GM19351 (cell line): ENCODE measurements at regions not wholly inside any gene's neighbourhood (a gene's known extent, or its start where the extent isn't known, plus 50 kb on each side); places are given as distances from the start of the nearest gene placed in this dataset.
"Not testable (repeated sequence)": the region's sequence is repeated elsewhere in the genome, so short reads cannot be mapped to it uniquely, and the experiment has no call there.

Experiments used
- ATAC-seq: cut with Tn5 transposase; IDR thresholded peaks from one replicate; pipeline ENCODE4 v1.9.1; 2021; ENCODE audit warnings: mild to moderate bottlenecking, moderate library complexity; ENCODE audit not compliant: unreplicated experiment

- ATAC-seq: no peak
Measured at GRCh38 chr9:129439242-129439641, 181.7 kb downstream of the C9orf50 start.

GRCh38 chr9:129437626-129438323 is 183.1 kb downstream of the C9orf50 start:
- no peak for ATAC-seq

- ATAC-seq: no peak
Measured at GRCh38 chr9:129436751-129437625, 183.9 kb downstream of the C9orf50 start.

- no peak for ATAC-seq
Measured at GRCh38 chr9:129435988-129436717, 184.7 kb downstream of the C9orf50 start.

GRCh38 chr9:129435291-129435690 is 185.6 kb downstream of the C9orf50 start:
- no peak for ATAC-seq

GRCh38 chr9:129434187-129434586 is 186.7 kb downstream of the C9orf50 start:
- ATAC-seq: no peak

GRCh38 chr9:129432297-129433154 is 188.4 kb downstream of the C9orf50 start:
- no peak for ATAC-seq

GRCh38 chr9:129430940-129431643 is 189.8 kb downstream of the C9orf50 start:
- ATAC-seq: no peak

GRCh38 chr9:129428864-129429577 is 191.9 kb downstream of the C9orf50 start:
- ATAC-seq: no peak

GRCh38 chr9:129427149-129427548 is 193.8 kb downstream of the C9orf50 start:
- no peak for ATAC-seq

- ATAC-seq: not testable (repeated sequence)
Measured at GRCh38 chr9:129423755-129424154, 197.1 kb downstream of the C9orf50 start.

- ATAC-seq: no peak
Measured at GRCh38 chr9:129423216-129423615, 197.7 kb downstream of the C9orf50 start.

GRCh38 chr9:129422843-129423192 is 198.1 kb downstream of the C9orf50 start:
- ATAC-seq: no peak

GRCh38 chr9:129422032-129422842 is 198.7 kb downstream of the C9orf50 start:
- ATAC-seq: no peak

- ATAC-seq: no peak
Measured at GRCh38 chr9:129421371-129421770, 199.5 kb downstream of the C9orf50 start.

GRCh38 chr9:129420721-129421120 is 200.2 kb downstream of the C9orf50 start:
- no peak for ATAC-seq

- no peak for ATAC-seq
Measured at GRCh38 chr9:129419382-129419899, 201.5 kb downstream of the C9orf50 start.

GRCh38 chr9:129418451-129418850 is 202.4 kb downstream of the C9orf50 start:
- no peak for ATAC-seq
